Ovary (tissue), 7 donors: ENCODE measurements at regions not wholly inside any gene's neighbourhood (a gene's known extent, or its start where the extent isn't known, plus 50 kb on each side); places are given as distances from the start of the nearest gene placed in this dataset.

Experiments used
- DNase-seq, 5 donors: peaks; one replicate each; pipeline ENCODE4 v3.0.0-alpha.2; 2019 to 2020
- H3K27ac ChIP-seq, 2 donors: fragments of 200-600 bp; one replicate each; pipeline versions ENCODE4 v1.5.1 to v1.8.0; 2019 to 2022
- H3K27me3 ChIP-seq: fragments of 200-600 bp; one replicate; pipeline ENCODE4 v1.8.0; 2022
- H3K36me3 ChIP-seq: fragments of 200-600 bp; sonication (generic); one replicate; pipeline ENCODE4 v1.5.1; 2019
- H3K4me1 ChIP-seq: one replicate; pipeline ENCODE4 v1.8.1; 2013; ENCODE audit warnings: mild to moderate bottlenecking, moderate library complexity; ENCODE audit not compliant: insufficient read depth
- H3K4me3 ChIP-seq: fragments of 200-600 bp; sonication (generic); one replicate; pipeline ENCODE4 v1.5.1; 2017
- H3K9me3 ChIP-seq, 2 donors: fragments of 200-600 bp in 1 of 2; sonication (generic) in 1 of 2; one replicate each; pipeline versions ENCODE4 v1.5.1 to v1.8.1; 2013 to 2019; ENCODE audit warnings: mild to moderate bottlenecking in 1 of 2, moderate library complexity in 1 of 2
- EP300 ChIP-seq: sonication (generic); formaldehyde crosslinking; IDR thresholded peaks from one replicate; pipeline ENCODE4 v1.6.1; 2017; ENCODE audit warnings: antibody characterized with exemption
- POLR2A ChIP-seq: fragments of 450-650 bp; IDR thresholded peaks from one replicate; pipeline ENCODE4 v1.6.1; 2017; ENCODE audit warnings: antibody characterized with exemption, mild to moderate bottlenecking, moderate library complexity
- WGBS, 3 donors: extraction: QIAGEN DNeasy Blood & Tissue Kit in 1 of 3; methylation state at CpG; one replicate each; pipeline versions ENCODE4 v1.1.5 to v1.1.7; 2013 to 2017; 5-methylcytosine and 5-hydroxymethylcytosine counted together
- intact Hi-C, 4 donors: fragments of 100-400 bp; cut with DNase I; formaldehyde crosslinking; loops; one replicate each; pipeline versions ENCODE4 v1.11.0 to v1.15.1; 2022 to 2023
- TF ChIP-seq, protein P1 (sequence below), 3 donors: fragments of 450-650 bp in 2 of 3; fragments of 200-600 bp in 1 of 3; IDR thresholded peaks; one replicate each; pipeline versions ENCODE4 v1.5.1 to v1.8.0; 2016 to 2022; ENCODE audit warnings: antibody characterized with exemption in 3 of 3, mild to moderate bottlenecking in 1 of 3
- donor health status: DM: no; HTN: no; CAD: no; lungs with moderate emphysema.
- donor health status: DM: no; HTN: no; CAD: no.
- donor health status: Bipolar disorder and iron deficiency.
- donor health status: DM: no; HTN: no; CAD: no.
- donor health status: DM: yes; HTN: yes; CAD: no.

DNA sequence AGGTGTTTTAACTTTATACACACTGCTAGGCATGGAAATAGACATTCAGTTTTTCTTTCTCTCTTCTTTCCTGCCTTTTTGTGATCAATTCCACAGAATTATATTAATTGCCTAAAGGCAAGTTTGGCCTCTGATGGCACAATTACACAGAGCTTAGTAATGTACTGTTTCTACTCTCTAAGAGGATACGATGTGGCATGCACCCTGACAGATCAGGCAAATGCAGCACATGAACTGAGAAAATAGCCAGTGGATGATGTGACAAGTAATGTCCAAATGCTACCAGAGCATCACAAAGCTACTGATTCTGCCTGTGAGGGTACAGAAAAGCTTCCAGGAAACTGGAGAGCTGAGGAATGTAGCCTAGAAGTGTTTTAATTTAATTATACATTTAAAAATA, 233.8 kb upstream of the PRR20A start:
- intact Hi-C loops, result no loop called here
- 70 to 79% (median 73%) methylated on average over 1 of the region's 1 CpG for WGBS, 3 donors
- DNase-seq, result no peak
- H3K4me1 ChIP-seq, result no peaks in the 10 kb centered on the region
- TF ChIP-seq, protein P1, sequence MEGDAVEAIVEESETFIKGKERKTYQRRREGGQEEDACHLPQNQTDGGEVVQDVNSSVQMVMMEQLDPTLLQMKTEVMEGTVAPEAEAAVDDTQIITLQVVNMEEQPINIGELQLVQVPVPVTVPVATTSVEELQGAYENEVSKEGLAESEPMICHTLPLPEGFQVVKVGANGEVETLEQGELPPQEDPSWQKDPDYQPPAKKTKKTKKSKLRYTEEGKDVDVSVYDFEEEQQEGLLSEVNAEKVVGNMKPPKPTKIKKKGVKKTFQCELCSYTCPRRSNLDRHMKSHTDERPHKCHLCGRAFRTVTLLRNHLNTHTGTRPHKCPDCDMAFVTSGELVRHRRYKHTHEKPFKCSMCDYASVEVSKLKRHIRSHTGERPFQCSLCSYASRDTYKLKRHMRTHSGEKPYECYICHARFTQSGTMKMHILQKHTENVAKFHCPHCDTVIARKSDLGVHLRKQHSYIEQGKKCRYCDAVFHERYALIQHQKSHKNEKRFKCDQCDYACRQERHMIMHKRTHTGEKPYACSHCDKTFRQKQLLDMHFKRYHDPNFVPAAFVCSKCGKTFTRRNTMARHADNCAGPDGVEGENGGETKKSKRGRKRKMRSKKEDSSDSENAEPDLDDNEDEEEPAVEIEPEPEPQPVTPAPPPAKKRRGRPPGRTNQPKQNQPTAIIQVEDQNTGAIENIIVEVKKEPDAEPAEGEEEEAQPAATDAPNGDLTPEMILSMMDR (IDR thresholded peaks at IDR 0.05), result no peak
- TF ChIP-seq EP300 (no peak), POLR2A (no peak)
- no peak overlapping the region for H3K27ac ChIP-seq
- no peaks in the 10 kb centered on the region for H3K36me3 ChIP-seq
- no peaks in the 10 kb centered on the region for H3K27me3 ChIP-seq
- no peaks in the 10 kb centered on the region for H3K9me3 ChIP-seq
- no peak overlapping the region for H3K4me3 ChIP-seq

DNA sequence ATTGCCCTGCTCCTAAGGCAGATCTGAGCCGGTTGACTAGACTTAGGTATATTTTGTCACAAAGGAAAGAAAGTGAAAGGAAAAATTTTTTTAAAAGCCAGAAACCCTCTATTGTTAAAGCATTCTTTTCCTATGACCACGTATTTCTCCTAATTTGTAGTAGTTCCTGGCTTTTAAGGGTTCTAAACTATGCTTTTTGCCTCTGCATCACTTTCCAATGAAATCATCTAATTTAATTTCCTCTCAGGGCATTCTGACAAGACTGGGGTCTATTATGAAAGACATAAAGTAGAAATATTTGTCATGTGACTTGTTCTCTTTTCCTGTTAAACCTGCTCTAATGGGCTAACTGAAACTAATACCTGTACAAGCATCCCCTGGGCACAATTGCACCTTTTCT, 233.0 kb upstream of the PRR20A start:
- Histone ChIP-seq H3K27me3 (no peaks in the 10 kb centered on the region), H3K4me3 (no peak overlapping the region), H3K4me1 (no peaks in the 10 kb centered on the region), H3K36me3 (no peaks in the 10 kb centered on the region), H3K27ac (no peak overlapping the region), H3K9me3 (no peaks in the 10 kb centered on the region)
- DNase-seq, result no peak
- TF ChIP-seq EP300, result no peak
- TF ChIP-seq POLR2A, result no peak
- TF ChIP-seq, protein P1 (IDR thresholded peaks at IDR 0.05), result no peak
- WGBS, 3 donors, result 54 to 64% (median 61%) methylated on average over 2 of the region's 2 CpGs
- intact Hi-C loops, result no loop called here

DNA sequence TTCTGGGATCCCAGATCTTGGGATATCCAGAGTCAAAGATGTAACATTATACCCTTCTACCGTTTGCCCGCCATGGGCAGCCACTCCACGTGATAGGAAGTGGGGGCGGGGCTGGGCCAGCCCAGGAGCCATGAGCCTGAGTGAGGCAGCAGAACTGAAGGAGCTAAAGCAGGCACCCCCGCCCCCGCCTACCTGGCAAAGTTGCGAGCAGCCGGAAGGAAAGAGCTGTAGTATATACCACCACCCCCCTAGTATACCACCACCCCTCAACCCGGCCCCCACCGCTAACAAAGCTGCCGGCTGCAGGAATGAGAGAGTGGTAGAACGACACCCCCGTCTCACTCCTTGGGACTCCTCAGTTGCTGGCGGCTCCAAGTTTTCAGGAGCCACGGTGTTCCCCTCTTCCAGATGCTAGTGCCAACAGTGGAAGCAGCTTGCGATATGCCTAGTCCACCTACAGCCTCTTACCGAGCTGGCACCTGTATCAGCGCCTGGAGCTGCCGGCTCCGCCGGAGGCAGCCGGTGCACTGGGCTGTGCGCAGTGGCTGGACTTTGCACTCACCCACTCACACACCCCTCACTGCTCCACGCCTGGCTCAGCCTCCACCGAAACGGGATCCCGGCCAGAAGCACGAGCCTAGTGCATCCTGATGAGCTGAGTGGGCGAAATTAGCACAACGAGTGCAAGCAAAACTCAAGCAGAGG, 230.7 kb upstream of the PRR20A start:
- WGBS, 3 donors, result 94 to 95% (median 95%) methylated on average over 28 to 30 of the region's 30 CpGs
- H3K36me3 ChIP-seq, result no peaks in the 10 kb centered on the region
- no peak for DNase-seq
- no peak overlapping the region for H3K27ac ChIP-seq
- intact Hi-C loops, result no loop called here
- TF ChIP-seq, protein P1 (IDR thresholded peaks at IDR 0.05), result no peak
- no peak for TF ChIP-seq EP300
- no peak for TF ChIP-seq POLR2A
- H3K27me3 ChIP-seq, result no peaks in the 10 kb centered on the region
- no peaks in the 10 kb centered on the region for H3K9me3 ChIP-seq
- H3K4me3 ChIP-seq, result no peak overlapping the region
- H3K4me1 ChIP-seq, result no peaks in the 10 kb centered on the region

DNA sequence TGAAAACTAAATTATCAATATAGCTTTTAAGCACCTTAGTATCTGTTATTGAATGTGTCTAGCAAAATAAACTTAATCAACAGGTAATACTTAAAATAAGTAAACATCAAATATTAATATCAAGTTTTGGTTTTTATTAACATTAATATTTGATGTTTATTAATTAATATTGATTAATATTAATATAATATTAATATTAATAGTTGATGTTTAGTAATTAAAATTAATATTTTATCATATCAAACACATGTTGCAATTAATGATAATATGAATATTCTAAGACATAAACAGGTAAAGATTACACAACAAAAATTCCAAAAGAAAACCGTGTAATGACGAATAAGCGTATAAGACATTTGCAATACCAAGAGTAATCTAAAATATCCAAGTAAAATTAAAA, 222.8 kb upstream of the PRR20A start:
- TF ChIP-seq POLR2A, result no peak
- TF ChIP-seq, protein P1 (IDR thresholded peaks at IDR 0.05), result no peak
- TF ChIP-seq EP300, result no peak
- no peaks in the 10 kb centered on the region for H3K36me3 ChIP-seq
- H3K27me3 ChIP-seq, result no peaks in the 10 kb centered on the region
- DNase-seq, result no peak
- no peaks in the 10 kb centered on the region for H3K9me3 ChIP-seq
- WGBS, 3 donors, result 94 to 98% (median 97%) methylated on average over 3 of the region's 3 CpGs
- no peaks in the 10 kb centered on the region for H3K4me1 ChIP-seq
- H3K27ac ChIP-seq, result no peak overlapping the region
- intact Hi-C loops, result no loop called here
- no peak overlapping the region for H3K4me3 ChIP-seq
